ENCODE measurements at regions not wholly inside any gene's neighbourhood (a gene's known extent, or its start where the extent isn't known, plus 50 kb on each side); places are given as distances from the start of the nearest gene placed in this dataset.
A peak's percentile ranks its signal among the peaks of the same experiment; 100 is the strongest.

DNA sequence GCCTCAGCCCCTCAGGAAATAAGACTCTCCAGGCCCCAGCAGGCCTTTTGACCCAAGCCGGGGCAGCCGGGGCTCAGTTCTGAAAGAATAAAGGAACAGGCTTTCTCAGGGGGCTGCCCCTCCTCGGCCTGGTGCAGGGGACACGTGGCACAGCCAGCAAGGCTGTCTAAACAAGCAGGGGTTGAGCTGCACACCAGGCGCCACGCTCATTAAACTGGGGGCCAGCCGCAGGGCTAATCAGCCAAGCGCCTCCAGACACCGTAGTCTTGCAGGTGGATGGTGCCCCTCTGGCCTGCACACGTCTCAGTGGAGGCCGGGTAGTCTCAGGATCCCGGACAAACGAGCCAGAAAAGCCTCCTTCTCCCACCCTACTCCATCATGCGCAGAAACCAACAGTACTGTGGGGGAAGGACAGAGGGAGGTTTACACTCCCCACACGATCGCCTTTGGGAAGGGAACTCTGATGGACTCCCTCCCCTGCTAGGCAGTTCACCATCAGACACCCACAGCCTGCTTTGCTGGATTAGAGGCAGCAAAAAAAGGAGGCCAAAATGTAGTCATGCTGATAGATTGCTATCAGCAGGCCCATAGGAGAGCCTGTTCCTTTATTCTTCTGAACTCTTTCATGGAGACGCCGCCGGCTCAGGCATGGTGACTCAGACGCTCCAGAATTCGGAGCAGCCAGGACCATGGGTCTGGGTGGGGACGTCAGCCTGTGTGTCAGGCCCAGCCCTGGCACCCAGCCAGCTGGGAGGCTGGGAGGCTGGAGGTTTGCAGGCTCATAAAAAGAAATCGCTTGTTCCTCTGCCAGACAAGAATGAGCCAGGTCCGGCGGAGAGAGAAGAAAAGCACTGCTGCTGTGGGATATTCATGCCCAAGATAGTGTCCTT lies 342.4 kb downstream of the BCOR start:
- no peak for ATAC-seq
- H3K27ac Mint-ChIP-seq = no peak overlapping the region
- no peak overlapping the region for H3K4me3 Mint-ChIP-seq
- H3K27me3 Mint-ChIP-seq = no peaks in the 10 kb centered on the region
- no peaks in the 10 kb centered on the region for H3K9me3 Mint-ChIP-seq
- H3K36me3 Mint-ChIP-seq = no peaks in the 10 kb centered on the region
- no peaks in the 10 kb centered on the region for H3K4me1 Mint-ChIP-seq

GRCh38 chrX:39756086-39756883 lies 341.5 kb downstream of the BCOR start:
- Mint-ChIP-seq H3K4me3 (no peak overlapping the region), H3K9me3 (no peaks in the 10 kb centered on the region), H3K36me3 (no peaks in the 10 kb centered on the region), H3K4me1 (no peaks in the 10 kb centered on the region), H3K27me3 (no peaks in the 10 kb centered on the region), H3K27ac (no peak overlapping the region)
- ATAC-seq = no peak

- Mint-ChIP-seq H3K4me1 (no peaks in the 10 kb centered on the region), H3K27ac (no peak overlapping the region), H3K9me3 (no peaks in the 10 kb centered on the region), H3K36me3 (no peaks in the 10 kb centered on the region), H3K27me3 (no peaks in the 10 kb centered on the region), H3K4me3 (no peak overlapping the region)
- ATAC-seq = no peak
Observed at GRCh38 chrX:39757971-39758370, 339.8 kb downstream of the BCOR start.

DNA sequence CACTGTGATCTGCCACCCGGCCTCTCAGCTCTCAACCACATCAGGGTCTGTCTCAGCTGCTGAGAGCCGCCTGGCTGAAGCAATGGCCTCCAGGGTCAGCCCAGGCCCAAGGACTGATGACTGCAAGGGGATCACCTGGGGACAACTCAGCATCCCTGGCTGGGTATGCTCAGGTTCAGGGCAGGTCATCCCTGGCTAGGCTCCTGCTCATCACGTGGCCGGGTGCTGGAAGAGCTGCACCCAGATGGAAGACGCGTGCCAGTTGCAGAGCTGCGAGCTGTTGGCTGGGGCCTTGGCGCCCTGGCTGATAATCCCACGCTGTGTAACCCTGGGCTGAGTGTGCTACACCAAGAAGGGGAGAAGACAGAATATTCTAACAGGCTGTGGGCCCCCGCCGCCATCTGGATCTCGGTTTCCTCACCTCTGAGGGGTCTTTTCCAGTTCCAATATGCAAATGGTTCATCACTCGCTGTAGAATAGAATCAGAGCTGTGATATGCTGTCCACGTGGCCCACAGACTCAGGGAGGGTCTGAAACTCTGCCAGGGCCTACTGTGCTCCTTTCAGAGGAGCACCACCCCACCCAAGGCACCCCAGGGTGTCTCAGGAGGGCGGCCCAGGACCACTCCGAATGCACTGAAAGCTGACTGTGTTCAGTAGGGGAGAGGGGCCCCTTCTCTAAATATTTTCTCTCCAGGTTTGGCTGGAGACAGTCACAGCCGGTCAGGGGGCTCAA lies 338.8 kb downstream of the BCOR start:
- Mint-ChIP-seq H3K9me3 (no peaks in the 10 kb centered on the region), H3K27me3 (no peaks in the 10 kb centered on the region), H3K4me3 (no peak overlapping the region), H3K4me1 (no peaks in the 10 kb centered on the region), H3K36me3 (no peaks in the 10 kb centered on the region), H3K27ac (no peak overlapping the region)
- ATAC-seq = no peak

- Mint-ChIP-seq H3K4me1 (no peaks in the 10 kb centered on the region), H3K36me3 (no peaks in the 10 kb centered on the region), H3K27ac (no peak overlapping the region), H3K27me3 (no peaks in the 10 kb centered on the region), H3K4me3 (no peak overlapping the region), H3K9me3 (no peaks in the 10 kb centered on the region)
- ATAC-seq = no peak
Observed at GRCh38 chrX:39759526-39760224, 338.1 kb downstream of the BCOR start.

DNA sequence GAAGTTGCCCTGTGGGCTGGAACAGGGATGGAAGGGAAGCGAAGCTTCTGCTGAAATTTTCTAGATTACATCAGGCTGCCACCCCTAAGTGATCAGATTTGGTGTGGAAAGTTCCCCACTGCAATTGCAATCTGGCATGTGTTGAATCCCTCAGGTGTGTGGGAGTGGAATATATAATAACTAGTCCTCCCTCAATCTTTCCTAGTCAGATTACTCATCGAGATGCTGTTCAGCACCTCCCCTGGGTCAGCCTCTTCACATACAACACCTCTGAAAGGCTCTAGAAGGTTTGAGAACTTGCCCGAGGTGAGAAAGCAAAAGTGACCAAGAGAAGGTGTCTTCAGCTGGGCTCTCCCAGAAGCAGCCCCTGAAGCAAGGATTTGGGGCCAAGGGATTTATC lies 336.8 kb downstream of the BCOR start:
- H3K27ac Mint-ChIP-seq = no peak overlapping the region
- H3K4me1 Mint-ChIP-seq = no peaks in the 10 kb centered on the region
- no peaks in the 10 kb centered on the region for H3K36me3 Mint-ChIP-seq
- H3K4me3 Mint-ChIP-seq = no peak overlapping the region
- H3K9me3 Mint-ChIP-seq = no peaks in the 10 kb centered on the region
- no peak for ATAC-seq
- no peaks in the 10 kb centered on the region for H3K27me3 Mint-ChIP-seq

DNA sequence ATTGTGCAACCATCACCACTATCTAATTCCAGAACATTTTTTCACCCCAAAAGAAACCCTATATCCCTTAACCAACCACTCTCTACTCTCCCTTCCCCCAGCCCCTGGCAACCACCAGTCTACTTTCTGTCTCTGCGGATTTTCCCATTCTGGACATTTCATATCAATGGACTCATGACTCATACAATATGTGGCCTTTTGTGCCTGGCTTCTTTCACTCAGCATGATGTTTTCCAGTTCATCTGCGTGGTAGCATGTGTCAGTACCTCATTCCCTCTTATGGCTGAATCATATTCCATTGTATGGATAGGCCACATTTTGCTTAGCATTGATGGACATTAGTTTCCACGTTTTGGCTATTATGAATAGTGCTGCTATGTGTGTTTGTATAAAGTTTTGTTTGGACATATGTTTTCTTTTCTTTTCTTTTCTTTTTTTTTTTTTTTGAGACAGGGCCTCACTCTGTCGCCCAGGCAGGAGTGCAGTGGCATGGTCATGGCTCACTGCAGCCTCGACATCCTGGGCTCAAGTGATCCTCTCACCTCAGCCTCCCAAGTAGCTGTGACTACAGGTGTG lies 335.4 kb downstream of the BCOR start:
- no peak overlapping the region for H3K27ac Mint-ChIP-seq
- no peaks in the 10 kb centered on the region for H3K4me1 Mint-ChIP-seq
- no peaks in the 10 kb centered on the region for H3K36me3 Mint-ChIP-seq
- ATAC-seq = no peak
- H3K9me3 Mint-ChIP-seq = no peaks in the 10 kb centered on the region
- no peak overlapping the region for H3K4me3 Mint-ChIP-seq
- H3K27me3 Mint-ChIP-seq = no peaks in the 10 kb centered on the region

DNA sequence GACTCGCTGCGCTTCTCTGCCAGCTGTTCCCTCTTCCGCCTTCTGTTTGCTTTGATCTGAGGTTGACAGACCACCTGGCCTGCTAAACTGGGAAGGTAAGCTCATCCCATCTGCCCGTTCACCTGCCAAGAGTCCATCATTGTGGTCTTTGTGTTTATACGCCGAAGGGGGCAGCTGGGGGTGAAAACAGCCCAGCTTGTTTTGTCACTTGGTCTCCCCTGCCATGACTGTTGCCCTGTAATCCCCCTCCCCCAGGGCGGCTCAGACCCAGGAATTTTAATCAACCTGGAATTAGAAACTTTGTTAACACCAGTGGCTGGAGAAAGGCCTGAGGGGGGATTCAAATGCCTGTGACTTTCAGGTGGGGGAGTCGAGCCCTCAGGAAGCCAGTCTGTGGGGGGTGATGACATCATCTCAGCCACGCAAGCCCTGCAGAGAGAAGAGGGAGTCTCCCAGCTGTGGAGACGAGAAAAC lies 333.3 kb downstream of the BCOR start:
- Mint-ChIP-seq H3K36me3 (no peaks in the 10 kb centered on the region), H3K9me3 (no peaks in the 10 kb centered on the region), H3K27me3 (no peaks in the 10 kb centered on the region), H3K4me3 (no peak overlapping the region), H3K4me1 (no peaks in the 10 kb centered on the region), H3K27ac (no peak overlapping the region)
- no peak for ATAC-seq

- Mint-ChIP-seq H3K4me1 (no peaks in the 10 kb centered on the region), H3K27ac (no peak overlapping the region), H3K4me3 (no peak overlapping the region), H3K36me3 (no peaks in the 10 kb centered on the region), H3K9me3 (peaks cover 1% of the 10 kb centered on the region), H3K27me3 (peaks cover 4% of the 10 kb centered on the region)
- no peak for ATAC-seq
Observed at GRCh38 chrX:39765327-39765726, 332.4 kb downstream of the BCOR start.

DNA sequence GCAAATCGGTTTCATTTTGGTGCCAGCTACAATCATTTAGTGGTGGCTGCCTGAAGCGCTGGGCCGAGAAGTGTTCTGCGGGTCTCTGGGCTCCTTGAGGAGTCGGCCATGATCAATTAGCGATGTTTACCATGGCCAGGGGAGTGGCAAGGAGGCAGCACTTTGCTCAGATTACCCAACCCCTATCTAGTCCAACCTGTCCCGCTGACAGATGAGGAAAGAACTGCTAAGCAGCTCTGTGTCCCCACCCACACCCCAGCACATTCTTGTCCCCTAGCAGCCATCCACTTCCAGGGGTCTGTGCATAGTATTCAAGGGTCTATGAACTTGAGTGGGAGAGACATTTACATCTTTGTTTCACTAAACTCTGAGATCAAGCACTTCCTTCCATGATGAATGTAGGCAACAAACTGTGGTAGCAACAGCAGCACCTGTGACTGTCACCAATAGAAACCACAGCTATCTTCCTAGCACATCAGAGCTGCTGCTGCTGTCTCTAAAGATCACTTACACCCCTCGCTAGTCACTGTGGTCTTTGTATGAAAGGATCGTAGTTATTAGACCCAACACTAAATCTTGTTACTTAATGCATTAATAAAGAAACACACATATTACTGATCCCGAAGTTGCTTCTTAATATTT lies 331.6 kb downstream of the BCOR start:
- Mint-ChIP-seq H3K9me3 (peaks cover 3% of the 10 kb centered on the region), H3K27ac (no peak overlapping the region), H3K4me1 (no peaks in the 10 kb centered on the region), H3K4me3 (no peak overlapping the region), H3K27me3 (peaks cover 12% of the 10 kb centered on the region), H3K36me3 (no peaks in the 10 kb centered on the region)
- ATAC-seq = no peak

GRCh38 chrX:39766855-39767254 lies 330.9 kb downstream of the BCOR start:
- H3K4me1 Mint-ChIP-seq = peaks cover 1% of the 10 kb centered on the region
- H3K27ac Mint-ChIP-seq = no peak overlapping the region
- H3K27me3 Mint-ChIP-seq = peaks cover 19% of the 10 kb centered on the region
- H3K36me3 Mint-ChIP-seq = no peaks in the 10 kb centered on the region
- no peak for ATAC-seq
- peaks cover 3% of the 10 kb centered on the region for H3K9me3 Mint-ChIP-seq
- no peak overlapping the region for H3K4me3 Mint-ChIP-seq

GRCh38 chrX:39767446-39767845 lies 330.3 kb downstream of the BCOR start:
- H3K4me1 Mint-ChIP-seq = peaks cover 7% of the 10 kb centered on the region
- peaks cover 22% of the 10 kb centered on the region for H3K27me3 Mint-ChIP-seq
- no peak overlapping the region for H3K27ac Mint-ChIP-seq
- no peak overlapping the region for H3K4me3 Mint-ChIP-seq
- peaks cover 3% of the 10 kb centered on the region for H3K9me3 Mint-ChIP-seq
- no peaks in the 10 kb centered on the region for H3K36me3 Mint-ChIP-seq
- no peak for ATAC-seq

- Mint-ChIP-seq H3K4me3 (no peak overlapping the region), H3K27me3 (peaks cover 28% of the 10 kb centered on the region), H3K9me3 (peaks cover 3% of the 10 kb centered on the region), H3K36me3 (no peaks in the 10 kb centered on the region), H3K27ac (no peak overlapping the region), H3K4me1 (peaks cover 7% of the 10 kb centered on the region)
- peak; percentile 59 for ATAC-seq
Observed at GRCh38 chrX:39769748-39770147, 328.0 kb downstream of the BCOR start.

GRCh38 chrX:39771089-39771488 lies 326.7 kb downstream of the BCOR start:
- peaks cover 28% of the 10 kb centered on the region for H3K27me3 Mint-ChIP-seq
- H3K4me1 Mint-ChIP-seq = peaks cover 7% of the 10 kb centered on the region
- no peaks in the 10 kb centered on the region for H3K36me3 Mint-ChIP-seq
- no peak overlapping the region for H3K4me3 Mint-ChIP-seq
- H3K9me3 Mint-ChIP-seq = peaks cover 3% of the 10 kb centered on the region
- no peak for ATAC-seq
- no peak overlapping the region for H3K27ac Mint-ChIP-seq

Measured in stimulated activated memory B cell treated with anti-CD40 and anti-IgM and Interleukin-4, amounts not matched to agents 10 μg/mL and 1 μg/mL and 100 μg/mL, for 72 hours (primary cell).